ENCODE measurements at regions not wholly inside any gene's neighbourhood (a gene's known extent, or its start where the extent isn't known, plus 50 kb on each side); places are given as distances from the start of the nearest gene placed in this dataset.

DNA sequence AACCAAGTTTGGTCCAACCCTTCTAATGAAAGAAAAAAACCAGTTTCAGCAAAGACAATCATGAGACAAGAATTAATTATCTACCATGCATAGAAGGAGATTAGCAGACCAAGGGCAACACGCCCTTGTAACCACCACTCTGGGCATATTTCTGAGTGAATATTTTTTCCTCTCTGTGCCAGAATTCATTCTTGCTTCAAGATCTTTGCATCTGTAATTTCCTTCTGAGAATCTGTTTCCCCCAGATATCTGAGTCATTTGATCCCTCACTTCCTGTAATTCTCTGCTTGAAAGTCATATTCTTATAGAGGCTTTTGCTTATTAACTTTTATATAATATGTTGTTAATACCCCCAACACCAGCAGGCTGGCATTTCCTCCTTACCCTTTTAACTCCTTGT is 243.7 kb downstream of the SLC16A7 start:
- DNase-seq = no peak

DNA sequence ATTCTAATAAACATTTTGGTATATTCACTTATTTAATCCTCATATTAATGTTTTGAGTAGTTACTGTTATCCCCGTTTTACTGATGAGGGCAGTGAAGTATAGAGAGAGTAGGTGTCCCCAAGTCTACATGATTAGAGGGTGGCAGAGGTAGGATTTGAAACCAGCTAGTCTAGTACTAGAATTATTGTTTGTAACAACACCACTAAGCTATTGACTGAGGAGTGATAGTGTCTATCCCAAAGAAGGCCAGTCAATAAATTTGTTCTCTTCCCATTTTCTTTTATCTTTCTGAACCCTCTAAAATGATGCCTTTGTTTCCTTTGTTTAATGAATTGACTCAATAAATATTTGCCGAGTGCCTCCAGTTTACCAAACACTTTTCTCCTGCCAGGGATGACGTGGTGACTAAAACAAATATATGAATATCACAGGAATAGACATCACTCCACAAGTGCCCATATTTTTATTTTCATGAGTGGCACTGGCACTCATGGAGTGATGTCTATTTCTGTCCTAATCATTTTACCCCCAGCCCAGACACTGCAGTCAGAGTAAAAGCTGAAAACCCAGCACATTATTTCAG is 247.5 kb downstream of the SLC16A7 start:
- no peak for DNase-seq

DNA sequence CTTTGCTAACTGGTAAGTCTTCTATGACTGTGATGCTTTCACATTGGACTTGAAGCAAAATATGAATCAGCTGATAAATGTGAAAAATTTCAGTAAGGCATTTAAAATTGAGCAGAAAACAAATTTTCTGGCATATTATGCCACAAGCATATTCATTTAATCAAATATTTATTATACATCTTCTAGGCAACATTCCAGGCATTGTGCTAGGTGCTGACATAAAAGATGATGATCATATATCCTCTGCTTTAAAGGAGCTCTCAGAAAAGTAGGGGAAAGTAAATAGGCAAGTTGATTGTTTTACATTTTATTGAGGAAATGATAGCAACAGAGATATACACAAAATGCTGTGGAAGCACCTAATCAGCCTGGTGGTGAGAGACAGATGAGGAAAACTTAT is 248.9 kb downstream of the SLC16A7 start:
- DNase-seq = no peak

DNA sequence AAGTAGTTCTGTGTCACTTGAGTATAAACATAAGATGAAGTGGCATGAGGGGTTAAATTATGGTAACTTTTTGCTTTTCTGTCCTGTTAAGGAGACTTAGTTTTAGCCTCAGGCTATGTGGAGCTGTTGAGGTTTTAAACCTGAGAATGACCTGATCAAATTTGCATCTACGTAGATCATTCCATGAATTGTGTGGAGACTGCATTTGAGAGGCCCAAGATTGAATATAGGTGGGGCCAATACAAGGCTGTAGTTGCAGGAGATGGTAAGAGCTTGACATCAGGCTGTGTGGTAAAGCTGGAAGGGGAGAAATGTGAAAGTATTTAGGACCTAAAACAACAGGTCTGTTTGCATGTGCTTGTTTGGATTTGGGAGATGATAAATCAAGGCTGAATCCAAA is 249.5 kb downstream of the SLC16A7 start:
- DNase-seq = no peak

DNA sequence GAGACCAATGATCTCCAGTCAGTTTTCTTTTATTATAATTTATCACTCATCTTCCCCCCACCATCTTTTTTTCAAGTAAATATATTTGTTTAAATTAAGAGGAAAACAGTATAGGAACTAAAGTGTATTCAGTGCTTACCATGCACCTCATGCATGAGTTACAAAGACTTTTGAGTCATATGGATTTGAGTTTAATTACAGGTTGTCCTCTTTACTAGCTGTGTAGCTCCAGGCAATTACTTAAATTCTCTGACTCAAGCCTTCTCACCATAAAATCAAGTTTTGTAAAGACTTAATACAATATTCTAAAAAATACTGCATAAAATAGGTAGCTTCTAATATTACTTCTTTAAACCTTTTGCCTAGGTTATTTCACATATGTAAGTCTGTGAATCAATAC is 251.3 kb downstream of the SLC16A7 start:
- DNase-seq = no peak

DNA sequence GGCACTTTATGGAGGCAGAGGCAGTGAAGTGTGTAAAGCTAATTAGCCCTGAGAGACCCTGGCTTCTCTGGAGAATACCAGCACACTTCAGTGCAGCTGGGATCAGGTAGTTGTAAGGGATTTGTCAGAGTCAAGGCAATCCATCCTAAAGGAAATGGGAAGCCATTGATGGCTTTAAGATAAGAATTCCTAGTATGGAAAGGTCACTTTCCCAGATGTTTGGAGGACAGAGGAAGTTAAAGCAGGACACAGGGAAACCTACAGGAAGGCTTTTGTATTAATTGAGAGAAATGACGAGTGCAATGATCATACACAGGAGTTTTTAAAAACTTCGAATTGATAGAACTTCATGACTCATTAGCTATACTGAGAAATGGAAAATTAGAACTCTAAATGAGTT is 254.4 kb downstream of the SLC16A7 start:
- no peak for DNase-seq

DNA sequence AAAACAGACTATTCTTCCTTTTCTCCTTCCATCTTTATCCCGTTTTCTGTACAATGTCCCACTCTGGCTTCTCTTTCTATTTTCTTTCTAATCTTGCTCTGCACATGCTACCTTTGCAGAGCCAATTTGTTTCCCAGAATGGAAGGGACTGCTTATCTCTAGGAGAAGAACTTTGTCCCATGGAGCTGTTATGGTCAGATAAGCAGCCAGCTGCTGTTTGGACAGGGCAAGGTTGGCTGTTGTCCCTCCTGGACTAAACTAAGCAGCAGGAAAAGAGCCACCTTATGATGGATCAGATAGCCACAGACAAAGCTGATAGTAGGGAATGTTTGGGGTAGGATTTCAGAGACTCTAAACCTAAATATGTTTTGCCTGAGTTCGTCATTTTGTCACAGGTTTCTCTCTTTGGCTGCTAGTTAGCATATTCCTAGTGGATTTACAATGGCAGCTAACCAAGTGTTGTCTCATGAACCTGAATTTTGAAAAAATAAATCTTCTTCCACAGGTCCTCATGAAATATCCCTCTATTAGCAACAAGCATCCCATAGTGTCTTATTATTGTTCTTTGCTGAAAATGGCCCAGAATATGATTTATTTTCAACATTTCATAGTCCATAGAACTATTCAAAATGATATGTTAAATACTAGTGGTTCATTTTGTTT is 262.8 kb downstream of the SLC16A7 start:
- no peak for DNase-seq

DNA sequence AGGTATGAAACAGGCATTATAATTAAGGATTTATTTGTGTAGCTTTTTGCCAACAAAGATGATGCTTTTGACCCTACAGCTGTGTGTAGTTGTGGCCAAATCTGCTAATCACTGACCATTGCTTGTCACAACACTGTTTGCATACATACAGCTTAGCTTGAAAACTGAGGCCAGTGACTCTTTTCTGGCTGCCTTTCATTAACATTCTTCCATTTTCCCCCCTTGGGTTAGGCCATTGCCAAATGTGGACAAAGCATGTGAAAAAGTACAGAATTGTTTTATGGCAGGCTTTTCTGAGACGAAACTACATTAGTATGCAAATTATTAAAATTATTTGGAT is 263.3 kb downstream of the SLC16A7 start:
- no peak for DNase-seq

DNA sequence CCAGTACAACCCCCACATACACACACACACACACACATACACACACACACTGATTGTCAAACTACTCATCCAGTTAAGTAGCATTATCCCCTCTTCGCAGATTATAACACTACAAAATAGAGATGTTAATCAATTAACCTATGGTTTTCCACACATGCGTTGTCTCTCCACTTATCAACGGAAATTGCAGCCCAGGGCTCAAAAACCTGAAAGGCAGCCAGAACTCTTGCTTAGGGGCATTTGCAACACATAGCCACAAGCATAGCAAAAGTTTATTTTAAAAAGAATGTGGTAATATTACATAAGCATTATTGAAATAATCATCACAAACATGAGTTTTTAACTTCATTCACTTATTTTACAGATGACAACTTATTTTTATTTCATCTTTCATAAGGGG is 265.8 kb downstream of the SLC16A7 start:
- DNase-seq = no peak

DNA sequence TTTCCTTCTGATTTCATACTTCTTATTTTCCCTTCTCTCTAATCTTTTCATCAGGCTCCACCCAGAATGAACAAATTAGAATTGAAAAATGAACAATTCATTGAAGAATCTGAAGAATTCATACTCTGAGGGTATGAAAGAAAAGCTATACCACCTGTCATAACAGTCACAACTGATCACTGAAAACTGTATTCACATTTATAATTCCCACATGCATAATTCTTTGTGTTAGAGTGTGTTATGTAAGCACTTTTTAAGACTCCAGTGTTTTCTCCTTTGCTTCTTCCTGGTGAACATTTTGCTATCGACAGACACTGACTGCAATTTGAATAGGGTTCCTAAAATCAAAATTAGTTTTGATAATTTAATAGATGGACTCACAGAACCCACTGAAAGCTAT is 271.2 kb downstream of the SLC16A7 start:
- DNase-seq = no peak

DNA sequence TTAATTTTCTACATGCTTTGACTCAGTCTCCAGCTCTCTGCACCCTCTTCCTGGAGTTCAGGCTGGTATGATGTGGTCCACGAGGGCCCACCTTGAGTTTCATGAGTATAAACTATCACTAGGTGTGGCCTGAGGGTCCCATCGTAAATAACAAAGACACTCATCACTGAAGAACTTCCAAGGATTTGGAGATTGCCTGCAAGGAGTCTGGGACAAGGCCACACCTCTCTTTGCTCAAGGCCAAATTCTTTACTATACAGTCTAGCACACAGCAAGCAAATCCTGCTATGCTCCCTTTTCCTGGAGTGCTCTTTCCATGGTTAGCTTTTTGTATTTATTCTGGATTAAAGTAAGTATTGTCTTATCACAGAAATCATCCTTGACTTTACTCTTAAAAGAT is 271.9 kb downstream of the SLC16A7 start:
- DNase-seq = no peak

DNA sequence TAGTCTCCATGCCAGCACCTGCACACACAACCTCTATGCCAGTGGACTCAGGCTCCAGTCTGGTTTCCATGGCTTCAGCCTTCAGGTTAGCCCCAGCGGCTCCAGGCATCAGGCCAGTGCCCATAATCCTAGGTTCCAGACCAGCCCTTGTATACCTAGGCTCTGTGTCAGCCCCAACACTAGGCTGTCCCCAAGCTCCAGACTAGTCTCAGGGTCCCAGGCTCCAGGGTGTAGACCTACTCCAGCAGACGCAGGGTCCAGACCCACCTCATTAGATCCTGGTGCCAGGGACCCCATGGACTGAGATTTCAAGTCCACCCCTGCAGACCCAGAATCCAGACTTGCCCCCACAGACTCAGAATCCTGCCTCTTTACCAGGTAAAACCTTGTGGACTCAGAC is 275.9 kb downstream of the SLC16A7 start:
- no peak for DNase-seq

DNA sequence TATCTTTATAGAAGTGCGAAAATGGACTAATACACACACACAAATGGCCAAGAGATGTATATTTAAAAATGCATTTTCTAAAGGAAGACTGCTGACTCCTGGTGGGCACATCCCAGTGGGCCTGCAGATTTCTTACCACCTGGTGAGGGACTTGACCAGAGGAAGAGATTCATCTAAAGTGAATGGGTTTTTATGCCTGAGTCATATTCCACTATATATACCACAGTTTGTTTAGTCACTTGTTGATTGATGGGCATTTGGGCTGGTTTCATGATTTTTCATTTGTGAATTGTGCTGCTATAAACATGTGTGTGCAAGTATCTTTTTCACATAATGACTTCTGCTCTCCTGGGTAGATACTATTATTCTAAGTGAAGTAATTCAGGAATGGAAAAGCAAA is 277.3 kb downstream of the SLC16A7 start:
- DNase-seq = no peak

DNA sequence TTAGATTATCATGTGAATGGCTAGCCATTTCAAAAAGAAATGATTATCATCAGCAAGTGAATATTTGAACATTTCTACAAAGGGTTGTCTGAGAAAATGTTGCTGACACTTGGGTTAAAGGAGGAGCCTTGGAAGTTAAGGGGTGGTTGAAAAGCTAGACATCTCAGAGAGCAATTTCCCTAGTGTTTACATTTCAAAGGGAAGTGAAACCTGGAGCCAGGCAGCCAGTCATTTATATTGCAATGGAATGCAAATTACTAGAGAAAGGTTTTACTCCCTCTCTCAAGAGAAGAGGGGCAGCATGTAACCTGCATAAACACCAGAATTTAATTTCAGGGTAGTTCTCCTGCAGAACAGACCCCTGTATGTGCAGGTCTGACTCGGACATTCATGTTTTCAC is 279.0 kb downstream of the SLC16A7 start:
- DNase-seq = no peak

DNA sequence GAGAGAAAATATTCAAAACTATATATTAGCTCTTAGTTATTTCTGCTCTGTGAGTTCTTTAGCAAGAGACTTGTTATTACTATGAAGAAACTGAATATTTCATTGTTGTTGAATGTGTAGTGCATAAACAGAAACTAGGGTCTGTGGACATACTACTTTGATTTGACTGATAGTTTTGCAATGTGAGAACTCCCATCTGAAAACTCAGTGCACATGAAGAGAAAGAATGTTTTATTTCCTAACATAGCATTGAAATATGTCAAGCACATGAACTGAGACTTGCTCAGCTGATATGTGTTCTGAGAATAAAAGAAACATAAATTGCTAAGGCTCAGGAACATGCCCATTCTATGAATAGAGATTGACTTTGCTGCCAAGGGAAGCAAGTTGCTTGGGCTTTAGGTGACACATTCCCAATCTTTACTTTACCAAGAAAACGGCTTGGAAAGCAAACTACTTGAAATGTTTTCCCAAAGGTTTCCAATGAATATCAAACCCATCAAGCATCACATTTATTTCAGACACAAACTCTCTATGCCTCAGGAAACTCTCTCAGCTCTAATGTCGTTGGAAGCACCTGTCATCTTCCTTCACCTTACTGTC is 290.4 kb downstream of the SLC16A7 start:
- DNase-seq = no peak

DNA sequence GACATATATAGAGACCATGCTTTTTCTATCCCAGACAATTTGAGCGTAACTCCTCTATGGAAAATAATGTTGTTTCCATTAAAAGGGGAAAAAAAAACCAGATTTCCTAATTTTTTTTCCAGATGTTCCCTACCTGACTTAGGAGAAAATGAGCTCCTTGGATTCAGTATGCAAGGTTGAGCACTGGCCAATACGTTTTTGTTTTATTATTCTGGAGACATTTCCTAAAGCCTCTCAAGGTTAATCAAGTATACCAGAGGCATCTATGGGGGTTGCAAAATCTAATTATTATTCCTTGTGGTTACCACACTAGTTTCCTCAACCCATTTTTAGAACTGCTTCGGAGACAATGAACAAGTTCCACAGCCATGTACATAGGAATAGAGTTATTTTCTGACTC is 291.3 kb downstream of the SLC16A7 start:
- DNase-seq = no peak

DNA sequence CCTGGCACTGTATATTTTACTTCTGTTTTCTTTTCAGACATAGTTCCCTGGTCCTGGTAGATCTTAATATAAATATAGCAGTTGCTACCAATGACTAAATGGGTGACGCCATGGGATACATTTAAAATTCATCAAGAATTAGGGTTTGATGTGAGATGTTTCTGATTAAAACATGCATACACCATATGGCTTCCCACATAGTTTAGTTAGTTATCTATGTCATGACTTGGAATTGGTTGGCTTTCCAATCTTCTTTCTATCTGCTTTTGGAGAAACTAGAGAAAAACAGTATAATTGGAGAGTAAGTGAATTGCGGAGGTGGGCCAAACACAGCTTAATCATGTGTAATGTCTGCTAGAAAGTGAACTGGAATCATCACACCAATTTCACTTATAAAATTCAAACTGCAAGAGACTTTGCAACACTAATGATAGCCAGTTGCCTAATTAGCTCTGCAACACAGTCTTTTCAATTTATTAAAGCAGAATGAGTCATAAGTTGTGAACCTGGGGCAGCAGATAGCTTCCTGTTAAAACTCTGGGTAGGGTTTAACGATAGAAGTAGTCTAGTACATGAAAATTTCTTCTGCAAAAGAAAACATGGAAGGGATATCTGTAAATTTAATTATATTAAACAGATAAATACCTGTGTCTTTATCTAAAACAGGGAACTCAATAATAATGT is 295.2 kb downstream of the SLC16A7 start:
- DNase-seq = no peak

DNA sequence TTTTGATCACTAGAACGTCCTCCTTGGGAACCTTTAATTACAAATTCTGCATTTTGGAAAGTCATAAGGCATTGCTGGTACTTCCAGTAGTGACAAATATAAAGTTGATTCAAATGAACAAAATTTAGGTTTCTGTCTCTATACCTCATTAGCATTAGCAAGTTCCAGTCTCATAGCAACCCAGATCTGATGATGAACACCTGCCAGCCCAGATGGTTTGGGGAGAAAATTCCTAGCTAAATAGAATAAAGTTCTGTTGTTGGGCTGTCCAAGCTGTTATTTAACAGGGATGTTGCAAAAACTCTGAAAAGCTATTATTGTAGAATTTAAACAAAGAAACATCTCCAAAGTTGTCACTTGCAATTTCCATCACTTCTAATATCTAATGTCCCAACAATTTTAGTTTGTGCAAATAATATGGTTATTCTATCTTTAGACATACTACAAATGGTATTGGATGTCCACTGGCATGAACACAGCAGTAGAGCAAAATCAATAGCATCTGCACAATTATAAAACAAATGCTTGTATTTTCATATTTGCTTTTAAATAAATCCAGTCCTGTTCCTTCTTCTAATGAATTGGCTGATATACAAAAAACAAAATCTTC is 299.4 kb downstream of the SLC16A7 start:
- no peak for DNase-seq

DNA sequence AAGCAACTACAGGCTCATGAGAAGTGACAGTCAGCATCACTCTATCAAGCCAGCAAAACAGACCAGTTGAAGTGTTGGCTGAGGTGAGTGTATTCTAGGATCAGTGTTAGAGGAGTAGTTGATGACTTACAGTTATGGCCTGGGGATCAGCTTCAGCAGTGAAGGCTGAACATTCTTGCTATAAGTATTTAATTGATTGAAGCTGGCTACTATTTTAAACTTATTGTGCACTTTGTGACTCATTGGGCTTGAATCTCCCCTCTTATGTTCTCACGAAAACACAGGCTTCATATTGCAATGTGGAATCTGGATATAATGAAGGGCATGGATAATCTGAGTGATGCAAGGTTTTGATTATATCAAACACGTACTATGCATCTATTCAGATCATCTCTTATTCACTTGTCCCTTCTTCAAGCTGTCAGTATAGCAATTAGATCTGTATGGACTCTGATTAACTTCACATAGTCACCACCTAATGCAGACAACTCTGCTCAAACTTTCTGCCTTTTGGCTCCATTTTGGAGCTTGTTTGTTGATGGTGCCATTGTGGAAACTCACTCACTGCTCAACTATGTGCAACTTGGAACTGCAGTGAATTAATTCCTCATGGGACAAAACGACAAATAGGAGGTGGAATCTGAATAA is 309.2 kb downstream of the SLC16A7 start:
- DNase-seq = no peak

DNA sequence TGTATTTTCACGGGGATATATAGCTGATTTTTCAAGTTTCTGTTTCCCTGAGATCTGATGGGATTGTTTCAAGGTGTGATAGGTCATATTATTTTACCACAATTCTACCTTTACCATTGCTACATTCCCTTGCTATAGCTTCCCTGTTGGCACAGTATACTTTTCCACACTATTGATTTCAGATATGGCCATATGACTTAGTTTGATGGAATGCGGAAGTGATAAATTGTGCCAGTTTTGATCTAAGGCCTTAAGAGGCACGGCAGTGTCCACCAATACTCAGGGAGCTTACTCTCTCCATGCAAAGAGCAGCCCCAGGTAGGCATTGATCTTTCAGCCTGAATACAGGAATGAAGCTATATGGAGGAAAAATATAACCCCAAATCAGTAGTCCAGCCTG is 315.7 kb downstream of the SLC16A7 start:
- no peak for DNase-seq

DNA sequence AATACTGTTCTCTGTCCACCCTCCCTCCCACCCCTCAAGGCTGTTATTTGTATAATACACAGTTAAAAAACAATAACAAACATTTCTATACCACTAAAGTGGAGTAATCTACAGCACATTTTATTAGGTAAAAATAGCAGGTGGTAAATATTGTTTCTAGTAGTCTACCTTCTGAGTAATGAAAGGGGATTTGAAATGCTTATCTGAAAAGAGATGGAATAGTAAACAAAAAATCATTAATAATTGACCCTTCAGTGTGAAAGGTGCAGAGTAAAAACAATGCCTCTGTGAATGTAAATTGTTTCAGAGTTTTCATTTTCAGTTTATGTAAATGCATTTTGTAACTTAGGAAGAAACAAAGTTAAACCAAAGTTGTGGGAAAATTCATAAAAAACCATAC is 321.2 kb downstream of the SLC16A7 start:
- DNase-seq = no peak

DNA sequence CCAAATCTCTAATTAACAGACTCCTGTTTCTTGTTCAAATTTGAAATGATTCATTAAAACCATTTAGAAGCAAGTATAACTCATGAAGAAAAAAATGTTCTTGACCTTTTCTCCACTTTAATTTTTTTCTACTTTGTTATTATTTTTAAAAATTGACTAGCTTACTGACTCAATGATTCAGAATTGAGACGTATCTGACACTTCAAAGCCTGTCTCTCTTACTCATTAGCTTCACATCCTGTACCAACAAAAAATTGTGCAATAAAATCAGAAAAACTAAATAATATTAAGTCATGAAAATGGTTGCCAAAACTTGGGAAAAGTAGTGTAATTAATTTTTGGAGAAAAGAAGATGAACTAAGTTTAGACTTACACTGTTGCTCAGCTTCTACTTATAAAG is 331.2 kb downstream of the SLC16A7 start:
- DNase-seq = no peak

DNA sequence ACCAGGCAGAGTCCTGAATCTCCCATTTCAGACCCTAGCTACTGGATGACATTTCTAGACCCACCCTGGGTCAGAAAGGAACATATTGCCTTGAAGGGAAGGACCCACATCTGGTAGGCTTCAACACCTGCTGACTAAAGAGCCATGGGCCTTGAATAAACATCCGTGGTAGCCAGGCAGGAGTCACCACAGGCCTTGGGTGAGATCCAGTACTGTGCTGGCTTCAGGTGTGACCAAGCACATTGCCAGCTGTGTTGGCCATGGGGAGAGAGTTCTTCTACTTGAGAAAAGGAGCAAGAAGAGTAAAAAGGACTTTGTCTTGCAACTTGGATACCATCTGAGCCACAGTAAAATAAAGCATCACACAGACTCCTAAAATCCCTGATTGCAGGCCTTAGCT is 332.6 kb downstream of the SLC16A7 start:
- no peak for DNase-seq
